CD14-positive monocyte (primary cell): ENCODE measurements at regions not wholly inside any gene's neighbourhood (a gene's known extent, or its start where the extent isn't known, plus 50 kb on each side); places are given as distances from the start of the nearest gene placed in this dataset.
"Not testable (repeated sequence)": the region's sequence is repeated elsewhere in the genome, so short reads cannot be mapped to it uniquely, and the experiment has no call there.

ENCODE experiments used
- DNase-seq, 3 donors: peaks; one replicate each; pipeline ENCODE4 v3.0.0-alpha.2; 2011 to 2022
- H2AFZ ChIP-seq: 2 replicates; pipeline ENCODE4 v1.6.0; 2012; ENCODE audit warnings: mild to moderate bottlenecking, low read depth, low read length, inconsistent platforms; ENCODE audit not compliant: insufficient read depth, poor library complexity, severe bottlenecking
- H3K27ac ChIP-seq, 2 donors: 1 replicate in 1 of 2; 2 replicates in 1 of 2; pipeline ENCODE4 v1.5.1; 2012 to 2013; ENCODE audit warnings: low read length in 2 of 2, control low read depth in 1 of 2, inconsistent platforms in 1 of 2, low read depth in 1 of 2, mild to moderate bottlenecking in 1 of 2
- H3K27me3 ChIP-seq, 2 donors: one replicate each; pipeline versions ENCODE4 v1.6.0 to v1.6.1; 2011 to 2013; ENCODE audit warnings: low read length in 2 of 2; ENCODE audit not compliant: control insufficient read depth in 2 of 2, insufficient read depth in 2 of 2
- H3K36me3 ChIP-seq, 2 donors: replicated peaks in 1 of 2; 1 replicate in 1 of 2; 2 replicates in 1 of 2; pipeline versions ENCODE4 v1.5.1 to v1.6.1; 2012 to 2013; ENCODE audit warnings: low read length in 2 of 2, control low read depth in 1 of 2, inconsistent platforms in 1 of 2, mild to moderate bottlenecking in 1 of 2; ENCODE audit not compliant: insufficient read depth in 2 of 2, control insufficient read depth in 1 of 2
- H3K4me1 ChIP-seq, 2 donors: 1 replicate in 1 of 2; 2 replicates in 1 of 2; pipeline versions ENCODE4 v1.5.1 to v1.6.1; 2012 to 2013; ENCODE audit warnings: low read length in 2 of 2, control low read depth in 1 of 2, inconsistent platforms in 1 of 2, mild to moderate bottlenecking in 1 of 2, moderate library complexity in 1 of 2; ENCODE audit not compliant: insufficient read depth in 2 of 2, control insufficient read depth in 1 of 2
- H3K4me2 ChIP-seq: replicated peaks from 2 replicates; pipeline ENCODE3; 2012; ENCODE audit warnings: low read length, moderate library complexity, mild to moderate bottlenecking; ENCODE audit not compliant: poor library complexity, severe bottlenecking; ENCODE audit errors: extremely low read depth
- H3K4me3 ChIP-seq, 3 experiments: fragments of 200-600 bp in 1 of 3; sonication (generic) in 1 of 3; replicated peaks in 1 of 3; 1 replicate in 2 of 3; 2 replicates in 1 of 3; pipeline ENCODE4 v1.5.1; 2011 to 2013; ENCODE audit warnings: low read length in 3 of 3, mild to moderate bottlenecking in 3 of 3, control low read depth in 2 of 3, low read depth in 2 of 3, inconsistent platforms in 1 of 3, moderate library complexity in 1 of 3
- H3K79me2 ChIP-seq: 2 replicates; pipeline ENCODE4 v1.6.0; 2012; ENCODE audit warnings: mild to moderate bottlenecking, control low read depth, inconsistent platforms, low read length, moderate library complexity; ENCODE audit not compliant: insufficient read depth
- H3K9ac ChIP-seq: 2 replicates; pipeline ENCODE4 v1.6.0; 2017; ENCODE audit warnings: low read length, mild to moderate bottlenecking; ENCODE audit not compliant: insufficient read depth, poor library complexity, severe bottlenecking
- H3K9me3 ChIP-seq, 2 donors: replicated peaks in 1 of 2; 1 replicate in 1 of 2; 2 replicates in 1 of 2; pipeline versions ENCODE4 v1.5.1 to v1.6.1; 2012 to 2013; ENCODE audit warnings: low read length in 2 of 2, control low read depth in 1 of 2; ENCODE audit not compliant: control insufficient read depth in 1 of 2, insufficient read depth in 1 of 2
- H4K20me1 ChIP-seq: 2 replicates; pipeline ENCODE4 v1.6.0; 2012; ENCODE audit warnings: mild to moderate bottlenecking, low read length, control low read depth, moderate library complexity; ENCODE audit not compliant: insufficient read depth
- H3K27ac Mint-ChIP-seq, 7 donors: one replicate each; pipeline ENCODE4 v1.8.0; 2020; ENCODE audit warnings: mild to moderate bottlenecking in 7 of 7, mixed read lengths in 7 of 7, moderate library complexity in 6 of 7, inconsistent platforms in 2 of 7
- H3K27me3 Mint-ChIP-seq, 3 donors: one replicate each; pipeline ENCODE4 v1.8.0; 2021 to 2022; ENCODE audit warnings: low read depth in 3 of 3, mild to moderate bottlenecking in 3 of 3, mixed read lengths in 3 of 3, moderate library complexity in 3 of 3, inconsistent platforms in 1 of 3
- H3K36me3 Mint-ChIP-seq, 2 donors: one replicate each; pipeline ENCODE4 v1.8.0; 2020; ENCODE audit warnings: mixed read lengths in 2 of 2, inconsistent platforms in 1 of 2, mild to moderate bottlenecking in 1 of 2
- H3K4me1 Mint-ChIP-seq: one replicate; pipeline ENCODE4 v1.8.0; 2020; ENCODE audit warnings: mild to moderate bottlenecking, mixed read lengths
- H3K4me3 Mint-ChIP-seq, 2 donors: one replicate each; pipeline ENCODE4 v1.8.0; 2020; ENCODE audit warnings: mild to moderate bottlenecking in 2 of 2, mixed read lengths in 2 of 2, moderate library complexity in 1 of 2
- H3K9me3 Mint-ChIP-seq, 7 donors: one replicate each; pipeline ENCODE4 v1.8.0; 2020 to 2022; ENCODE audit warnings: mixed read lengths in 7 of 7, mild to moderate bottlenecking in 6 of 7, moderate library complexity in 6 of 7, inconsistent platforms in 2 of 7
- WGBS: methylation state at CpG from one replicate; pipeline ENCODE4 v1.1.5; 2013; ENCODE audit warnings: missing lambda C conversion rate; ENCODE audit not compliant: insufficient coverage; 5-methylcytosine and 5-hydroxymethylcytosine counted together
- intact Hi-C, 2 donors: fragments of 100-400 bp; cut with micrococcal nuclease; formaldehyde crosslinking; loops; one replicate each; pipeline versions ENCODE4 v1.15.0 to v1.15.1; 2023
- TF ChIP-seq, protein P1 (sequence below): fragments of 200-600 bp; IDR thresholded peaks from one replicate; pipeline ENCODE4 v1.8.0; 2022; ENCODE audit warnings: antibody characterized with exemption, mild to moderate bottlenecking

DNA sequence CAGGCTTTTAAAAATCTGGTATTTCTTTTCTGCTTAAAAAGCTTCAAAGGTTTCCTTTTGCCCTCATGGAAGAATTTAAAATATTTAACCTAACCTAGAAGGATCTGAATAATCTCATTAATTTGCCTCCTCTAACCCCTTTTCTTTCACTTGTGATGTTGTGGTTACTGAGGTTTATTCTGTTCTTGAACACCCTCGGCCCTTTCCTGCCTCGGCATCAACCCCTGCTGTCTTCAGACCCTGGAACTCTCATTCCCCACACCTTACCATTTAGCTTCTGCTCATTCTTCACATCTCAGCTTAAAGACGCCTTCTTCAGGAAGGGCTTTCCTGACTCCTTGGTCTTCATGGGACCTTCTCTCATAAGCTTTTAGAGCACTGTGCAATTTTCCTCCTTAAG lies 131.4 kb upstream of the MAN2A1 start:
- Mint-ChIP-seq H3K4me1 (no peaks in the 10 kb centered on the region), H3K4me3 (no peak overlapping the region), H3K36me3 (no peaks in the 10 kb centered on the region), H3K27me3 (peaks cover 0 to 1% (median 0%) of the 10 kb centered on the region in 3 donors), H3K9me3 (peaks cover 0 to 3% (median 0%) of the 10 kb centered on the region in 7 donors), H3K27ac (no peak overlapping the region)
- intact Hi-C loops: no loop called here
- no peaks in the 10 kb centered on the region for H3K36me3 ChIP-seq
- peak overlapping the region; percentile 28 for H2AFZ ChIP-seq
- no peak overlapping the region for H3K4me2 ChIP-seq
- H3K27me3 ChIP-seq: no peaks in the 10 kb centered on the region
- TF ChIP-seq, protein P1, sequence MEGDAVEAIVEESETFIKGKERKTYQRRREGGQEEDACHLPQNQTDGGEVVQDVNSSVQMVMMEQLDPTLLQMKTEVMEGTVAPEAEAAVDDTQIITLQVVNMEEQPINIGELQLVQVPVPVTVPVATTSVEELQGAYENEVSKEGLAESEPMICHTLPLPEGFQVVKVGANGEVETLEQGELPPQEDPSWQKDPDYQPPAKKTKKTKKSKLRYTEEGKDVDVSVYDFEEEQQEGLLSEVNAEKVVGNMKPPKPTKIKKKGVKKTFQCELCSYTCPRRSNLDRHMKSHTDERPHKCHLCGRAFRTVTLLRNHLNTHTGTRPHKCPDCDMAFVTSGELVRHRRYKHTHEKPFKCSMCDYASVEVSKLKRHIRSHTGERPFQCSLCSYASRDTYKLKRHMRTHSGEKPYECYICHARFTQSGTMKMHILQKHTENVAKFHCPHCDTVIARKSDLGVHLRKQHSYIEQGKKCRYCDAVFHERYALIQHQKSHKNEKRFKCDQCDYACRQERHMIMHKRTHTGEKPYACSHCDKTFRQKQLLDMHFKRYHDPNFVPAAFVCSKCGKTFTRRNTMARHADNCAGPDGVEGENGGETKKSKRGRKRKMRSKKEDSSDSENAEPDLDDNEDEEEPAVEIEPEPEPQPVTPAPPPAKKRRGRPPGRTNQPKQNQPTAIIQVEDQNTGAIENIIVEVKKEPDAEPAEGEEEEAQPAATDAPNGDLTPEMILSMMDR: no peak
- no peaks in the 10 kb centered on the region for H3K79me2 ChIP-seq
- H3K27ac ChIP-seq: no peak overlapping the region
- no peaks in the 10 kb centered on the region for H3K4me1 ChIP-seq
- H3K9ac ChIP-seq: no peak overlapping the region
- WGBS: no CpG with 5 or more reads among the region's 3 CpGs
- no peak for DNase-seq
- no peaks in the 10 kb centered on the region for H3K9me3 ChIP-seq
- H3K4me3 ChIP-seq: no peak overlapping the region
- no peaks in the 10 kb centered on the region for H4K20me1 ChIP-seq

GRCh38 chr5:109553846-109554245 lies 135.9 kb upstream of the MAN2A1 start:
- H3K4me1 ChIP-seq: no peaks in the 10 kb centered on the region
- no peak overlapping the region for H3K27ac Mint-ChIP-seq
- no peak overlapping the region for H3K9ac ChIP-seq
- no peak overlapping the region for H3K4me3 ChIP-seq
- H3K9me3 ChIP-seq: peaks cover 0 to 4% of the 10 kb centered on the region in 2 donors
- no peak overlapping the region for H3K27ac ChIP-seq
- H3K4me3 Mint-ChIP-seq: no peak overlapping the region
- H3K79me2 ChIP-seq: no peaks in the 10 kb centered on the region
- H3K4me2 ChIP-seq: no peak overlapping the region
- DNase-seq: no peak
- no peaks in the 10 kb centered on the region for H4K20me1 ChIP-seq
- TF ChIP-seq, protein P1: no peak
- no peaks in the 10 kb centered on the region for H3K27me3 ChIP-seq
- intact Hi-C loops: no loop called here
- no peaks in the 10 kb centered on the region for H3K36me3 Mint-ChIP-seq
- H3K9me3 Mint-ChIP-seq: peaks cover 0 to 15% (median 5%) of the 10 kb centered on the region in 7 donors
- H3K4me1 Mint-ChIP-seq: no peaks in the 10 kb centered on the region
- H3K27me3 Mint-ChIP-seq: peaks cover 0 to 3% (median 0%) of the 10 kb centered on the region in 3 donors
- no peaks in the 10 kb centered on the region for H3K36me3 ChIP-seq
- no CpG with 5 or more reads among the region's 1 CpG for WGBS
- no peak overlapping the region for H2AFZ ChIP-seq

GRCh38 chr5:109551234-109551633 lies 138.5 kb upstream of the MAN2A1 start:
- not testable (repeated sequence) for H3K27me3 Mint-ChIP-seq, H3K9me3 ChIP-seq

More at GRCh38 chr5:109551234-109551633, 138.5 kb upstream of the MAN2A1 start:
- WGBS: 100% methylated on average over 2 of the region's 4 CpGs
- H3K4me1 ChIP-seq, H3K27ac ChIP-seq, H2AFZ ChIP-seq, H4K20me1 ChIP-seq, H3K36me3 ChIP-seq, H3K9ac ChIP-seq, H3K4me3 ChIP-seq, H3K27me3 ChIP-seq, H3K27ac Mint-ChIP-seq, H3K4me1 Mint-ChIP-seq, intact Hi-C loops, H3K4me2 ChIP-seq, H3K36me3 Mint-ChIP-seq, H3K4me3 Mint-ChIP-seq, DNase-seq, H3K79me2 ChIP-seq: not testable (repeated sequence)
- H3K9me3 Mint-ChIP-seq: peaks cover 0 to 15% (median 5%) of the 10 kb centered on the region in 7 donors
